ENCODE measurements at regions not wholly inside any gene's neighbourhood (a gene's known extent, or its start where the extent isn't known, plus 50 kb on each side); places are given as distances from the start of the nearest gene placed in this dataset.

DNA sequence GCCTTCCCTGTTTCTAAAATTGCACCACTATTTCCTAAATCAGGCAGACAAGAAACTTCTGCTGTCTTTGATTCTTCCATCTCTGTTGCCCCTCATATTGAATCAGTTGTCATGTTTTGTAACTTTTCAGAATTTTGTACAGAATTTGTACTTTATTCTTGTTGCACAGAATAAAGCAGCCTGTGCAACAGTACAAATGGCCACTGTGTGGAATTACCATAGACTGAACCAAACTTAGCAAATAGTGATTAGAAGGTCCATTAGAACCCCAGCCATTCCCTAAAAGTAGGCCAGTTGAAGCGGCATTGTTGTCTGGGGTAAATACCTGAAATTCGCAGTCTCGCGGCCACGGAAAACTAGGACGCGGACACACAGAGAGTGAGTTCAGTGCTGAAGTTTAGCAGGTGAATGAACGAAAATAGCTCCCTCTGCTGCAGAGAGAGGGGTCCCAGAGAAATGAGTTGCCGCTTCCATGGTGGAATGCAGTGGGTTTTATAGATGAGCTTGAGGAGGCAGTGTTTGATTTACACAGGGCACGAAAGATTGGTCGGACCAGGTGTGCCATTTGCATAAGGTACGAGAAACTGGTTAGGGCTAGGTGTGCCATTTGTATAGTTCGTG, 71.8 kb downstream of the C4orf33 start:
- H3K4me3 ChIP-seq (ENCODE audit: low read depth, low read length), result no peak overlapping the region
- peak; percentile 2 for DNase-seq (ENCODE audit: low read depth)
- TF ChIP-seq, protein P1, sequence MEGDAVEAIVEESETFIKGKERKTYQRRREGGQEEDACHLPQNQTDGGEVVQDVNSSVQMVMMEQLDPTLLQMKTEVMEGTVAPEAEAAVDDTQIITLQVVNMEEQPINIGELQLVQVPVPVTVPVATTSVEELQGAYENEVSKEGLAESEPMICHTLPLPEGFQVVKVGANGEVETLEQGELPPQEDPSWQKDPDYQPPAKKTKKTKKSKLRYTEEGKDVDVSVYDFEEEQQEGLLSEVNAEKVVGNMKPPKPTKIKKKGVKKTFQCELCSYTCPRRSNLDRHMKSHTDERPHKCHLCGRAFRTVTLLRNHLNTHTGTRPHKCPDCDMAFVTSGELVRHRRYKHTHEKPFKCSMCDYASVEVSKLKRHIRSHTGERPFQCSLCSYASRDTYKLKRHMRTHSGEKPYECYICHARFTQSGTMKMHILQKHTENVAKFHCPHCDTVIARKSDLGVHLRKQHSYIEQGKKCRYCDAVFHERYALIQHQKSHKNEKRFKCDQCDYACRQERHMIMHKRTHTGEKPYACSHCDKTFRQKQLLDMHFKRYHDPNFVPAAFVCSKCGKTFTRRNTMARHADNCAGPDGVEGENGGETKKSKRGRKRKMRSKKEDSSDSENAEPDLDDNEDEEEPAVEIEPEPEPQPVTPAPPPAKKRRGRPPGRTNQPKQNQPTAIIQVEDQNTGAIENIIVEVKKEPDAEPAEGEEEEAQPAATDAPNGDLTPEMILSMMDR (IDR thresholded peaks at IDR 0.05; ENCODE audit: insufficient read depth, low read length), result no peak

DNA sequence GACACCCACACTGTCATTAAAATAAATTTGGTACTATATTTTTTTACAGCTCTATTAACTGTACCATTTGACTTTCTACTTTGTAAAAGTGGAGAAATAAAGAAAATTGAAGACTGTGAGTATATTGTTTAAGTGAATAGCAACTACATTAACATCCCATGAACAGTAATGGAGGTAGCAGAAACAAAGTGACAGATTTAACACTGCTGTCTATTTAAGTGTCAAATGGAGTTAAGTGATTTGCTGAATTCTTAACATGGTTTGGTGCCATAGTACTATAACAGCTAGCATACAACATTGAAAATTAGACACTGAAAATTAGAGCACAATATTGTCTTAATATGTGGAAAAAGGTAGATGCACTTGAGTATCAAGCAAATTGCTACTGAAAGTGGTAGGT, 76.2 kb downstream of the C4orf33 start:
- TF ChIP-seq, protein P1 (IDR thresholded peaks at IDR 0.05; ENCODE audit: insufficient read depth, low read length), result no peak

DNA sequence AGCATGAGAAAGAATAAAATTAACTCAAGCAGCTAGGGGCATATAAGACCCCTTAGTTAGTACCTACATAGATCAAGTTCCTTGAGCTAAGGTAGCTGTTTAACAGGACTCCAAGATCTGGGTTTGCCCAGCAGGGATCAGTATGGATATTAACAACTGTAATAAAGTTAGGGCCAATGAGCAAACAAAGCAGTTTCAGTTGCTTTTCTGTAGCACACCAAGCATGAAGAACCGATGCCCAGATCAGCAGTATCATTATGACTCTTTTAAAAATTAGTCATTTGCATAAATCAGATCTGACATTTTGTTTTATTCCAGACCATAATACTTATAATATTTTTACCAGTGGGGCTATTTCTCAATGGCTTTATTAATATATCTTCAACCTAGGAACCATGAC, 80.9 kb downstream of the C4orf33 start:
- TF ChIP-seq, protein P1 (IDR thresholded peaks at IDR 0.05; ENCODE audit: insufficient read depth, low read length), result no peak
- H3K4me3 ChIP-seq (ENCODE audit: low read depth, low read length), result no peak overlapping the region
- no peak for DNase-seq (ENCODE audit: low read depth)

More for the DNA sequence above, 76.2 kb downstream of the C4orf33 start:
- H3K4me3 ChIP-seq (ENCODE audit: low read depth, low read length), result no peak overlapping the region
- no peak for DNase-seq (ENCODE audit: low read depth)

DNA sequence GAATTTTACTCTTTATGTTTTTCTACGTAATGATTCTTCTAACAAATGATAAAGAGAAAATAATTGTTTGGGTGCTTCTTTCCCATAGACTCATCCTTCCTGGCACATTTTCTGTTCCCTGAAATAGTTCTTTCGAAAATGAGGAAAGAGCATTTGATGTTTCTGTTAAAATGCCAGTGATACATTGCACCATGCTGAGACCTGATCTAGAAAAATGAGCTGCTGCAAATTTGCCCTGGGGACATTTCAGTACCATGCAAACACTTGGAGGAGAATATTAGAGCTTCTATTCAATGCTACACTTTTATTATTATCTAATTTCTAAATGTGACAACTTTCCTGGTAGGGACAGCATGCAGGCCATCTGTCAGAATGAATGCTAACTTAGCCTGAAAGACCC, 83.3 kb downstream of the C4orf33 start:
- H3K4me3 ChIP-seq (ENCODE audit: low read depth, low read length), result no peak overlapping the region
- TF ChIP-seq, protein P1 (IDR thresholded peaks at IDR 0.05; ENCODE audit: insufficient read depth, low read length), result no peak
- DNase-seq (ENCODE audit: low read depth), result no peak

DNA sequence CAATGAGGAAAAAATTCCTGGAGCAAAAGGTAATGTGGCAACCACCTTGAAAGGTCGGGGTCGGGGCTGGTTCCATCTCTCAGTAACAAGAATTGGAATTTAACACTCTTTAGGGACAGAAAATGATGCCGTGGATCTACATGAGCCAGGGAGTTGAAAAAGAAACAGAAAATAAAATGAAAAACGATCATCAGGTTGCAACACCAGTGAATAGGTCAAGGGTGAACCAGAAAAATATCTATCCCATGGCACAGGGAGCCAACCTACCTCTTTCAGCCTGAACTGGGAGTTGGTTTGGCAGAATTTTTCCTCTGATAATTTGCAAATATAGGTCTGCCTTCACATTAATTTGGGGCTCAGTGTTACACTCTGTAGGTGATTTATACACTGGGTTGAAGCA, 93.7 kb downstream of the C4orf33 start:
- TF ChIP-seq, protein P1 (IDR thresholded peaks at IDR 0.05; ENCODE audit: insufficient read depth, low read length), result no peak
- H3K4me3 ChIP-seq (ENCODE audit: low read depth, low read length), result no peak overlapping the region
- DNase-seq (ENCODE audit: low read depth), result no peak

DNA sequence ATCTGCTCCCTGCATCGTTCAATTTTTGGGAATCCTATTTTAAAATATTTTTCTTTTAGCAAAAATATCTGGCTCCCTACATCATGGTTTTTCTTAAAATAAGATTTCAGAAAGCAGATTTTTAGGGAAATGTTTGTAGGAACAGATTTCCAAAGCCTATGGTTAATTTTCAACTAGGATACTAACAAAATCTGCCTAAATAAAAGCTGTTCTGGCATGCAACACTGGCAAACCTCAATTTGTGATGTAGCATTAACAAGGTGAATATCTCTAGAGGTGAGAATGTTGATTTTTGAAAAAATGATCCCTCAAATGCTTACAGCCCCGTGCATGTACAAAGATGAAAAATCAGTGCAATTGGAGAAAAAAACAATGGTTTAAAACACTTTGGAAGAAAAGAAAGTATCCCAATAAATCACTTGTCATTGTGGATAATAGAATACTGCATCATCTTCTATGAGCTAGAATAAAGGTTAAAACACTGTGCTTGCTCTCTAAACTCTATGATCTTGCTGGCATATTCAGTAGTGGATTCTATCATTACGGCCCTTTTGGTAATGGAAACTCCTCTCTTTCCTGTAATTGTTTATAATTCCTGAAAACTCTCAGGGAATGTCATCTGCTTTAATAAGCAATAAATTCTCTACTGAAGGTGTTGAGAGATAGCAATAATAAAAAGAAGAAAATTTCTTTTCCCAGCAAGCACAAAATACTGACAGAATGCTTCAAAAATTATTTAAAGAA, 97.6 kb downstream of the C4orf33 start:
- no peak for DNase-seq (ENCODE audit: low read depth)
- TF ChIP-seq, protein P1 (IDR thresholded peaks at IDR 0.05; ENCODE audit: insufficient read depth, low read length), result no peak
- H3K4me3 ChIP-seq (ENCODE audit: low read depth, low read length), result no peak overlapping the region
